Stomach (tissue), 4 donors: ENCODE measurements at regions not wholly inside any gene's neighbourhood (a gene's known extent, or its start where the extent isn't known, plus 50 kb on each side); places are given as distances from the start of the nearest gene placed in this dataset.

Experiments used
- EP300 ChIP-seq: sonication (generic); formaldehyde crosslinking; IDR thresholded peaks from one replicate; pipeline ENCODE4 v1.6.1; 2017; ENCODE audit warnings: antibody characterized with exemption
- POLR2A ChIP-seq, 4 donors: fragments of 450-650 bp; IDR thresholded peaks; one replicate each; pipeline ENCODE4 v1.6.1; 2016; ENCODE audit warnings: antibody characterized with exemption in 4 of 4, control low read depth in 2 of 4, mild to moderate bottlenecking in 1 of 4, moderate library complexity in 1 of 4
- POLR2AphosphoS5 ChIP-seq, 3 donors: sonication (generic); formaldehyde crosslinking; IDR thresholded peaks; one replicate each; pipeline ENCODE4 v1.6.1; 2016; ENCODE audit warnings: antibody characterized with exemption in 3 of 3
- TF ChIP-seq, protein P1 (sequence below), 7 experiments: fragments of 450-650 bp in 4 of 7; fragments of 200-600 bp in 3 of 7; sonication (generic) in 3 of 7; IDR thresholded peaks; one replicate each; pipeline ENCODE4 v1.5.1; 2016 to 2019; ENCODE audit warnings: antibody characterized with exemption in 7 of 7, control low read depth in 2 of 7, mild to moderate bottlenecking in 1 of 7

DNA sequence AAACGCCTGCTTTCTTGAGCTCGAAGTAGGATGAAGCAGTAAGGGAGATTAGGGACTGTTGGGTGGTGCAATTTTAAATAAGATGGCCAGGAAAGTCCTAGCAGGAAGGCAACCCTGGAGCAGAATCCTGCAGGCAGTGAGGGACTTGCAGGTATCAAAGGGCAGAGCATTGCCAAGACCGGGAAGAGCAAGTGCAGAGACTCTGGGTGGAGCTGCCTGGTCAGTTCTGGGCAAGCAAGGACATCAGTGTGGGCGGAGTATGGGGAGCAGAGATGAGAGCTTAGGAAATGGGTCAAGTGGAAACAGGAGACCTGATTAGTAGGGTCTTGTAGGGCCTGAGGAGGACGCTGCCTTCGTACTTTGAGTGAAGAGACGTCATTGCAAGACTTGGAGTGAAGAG lies 64.4 kb upstream of the NCK2 start:
- TF ChIP-seq, protein P1, sequence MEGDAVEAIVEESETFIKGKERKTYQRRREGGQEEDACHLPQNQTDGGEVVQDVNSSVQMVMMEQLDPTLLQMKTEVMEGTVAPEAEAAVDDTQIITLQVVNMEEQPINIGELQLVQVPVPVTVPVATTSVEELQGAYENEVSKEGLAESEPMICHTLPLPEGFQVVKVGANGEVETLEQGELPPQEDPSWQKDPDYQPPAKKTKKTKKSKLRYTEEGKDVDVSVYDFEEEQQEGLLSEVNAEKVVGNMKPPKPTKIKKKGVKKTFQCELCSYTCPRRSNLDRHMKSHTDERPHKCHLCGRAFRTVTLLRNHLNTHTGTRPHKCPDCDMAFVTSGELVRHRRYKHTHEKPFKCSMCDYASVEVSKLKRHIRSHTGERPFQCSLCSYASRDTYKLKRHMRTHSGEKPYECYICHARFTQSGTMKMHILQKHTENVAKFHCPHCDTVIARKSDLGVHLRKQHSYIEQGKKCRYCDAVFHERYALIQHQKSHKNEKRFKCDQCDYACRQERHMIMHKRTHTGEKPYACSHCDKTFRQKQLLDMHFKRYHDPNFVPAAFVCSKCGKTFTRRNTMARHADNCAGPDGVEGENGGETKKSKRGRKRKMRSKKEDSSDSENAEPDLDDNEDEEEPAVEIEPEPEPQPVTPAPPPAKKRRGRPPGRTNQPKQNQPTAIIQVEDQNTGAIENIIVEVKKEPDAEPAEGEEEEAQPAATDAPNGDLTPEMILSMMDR (IDR thresholded peaks at IDR 0.05) = no peak
- TF ChIP-seq POLR2A (IDR thresholded peaks at IDR 0.05) (no peak), POLR2AphosphoS5 (IDR thresholded peaks at IDR 0.05) (no peak), EP300 (no peak)
